A673 (cell line): ENCODE measurements at regions not wholly inside any gene's neighbourhood (a gene's known extent, or its start where the extent isn't known, plus 50 kb on each side); places are given as distances from the start of the nearest gene placed in this dataset.
A peak's percentile ranks its signal among the peaks of the same experiment; 100 is the strongest.

Source experiments
- BruUV-seq: library from RNA; stranded (reverse); fragments of 400-500 nt; replicated peaks from 2 replicates; lab custom pipeline; 2021; lab: Mats Ljungman, UMichigan
- CTCF ChIA-PET: fragments of 300-600 bp; sonication (Branson Sonifier 250); formaldehyde crosslinking; loops from one replicate; lab custom pipeline; 2022; ENCODE audit warnings: antibody characterized with exemption; lab: Charles Lee
- POLR2A ChIA-PET: fragments of 300-600 bp; sonication (Branson Sonifier 250); formaldehyde crosslinking; loops from one replicate; lab custom pipeline; 2022; ENCODE audit warnings: antibody characterized with exemption; ENCODE audit not compliant: low non-redundant PET; lab: Charles Lee
- DNase-seq: peaks from one replicate; pipeline ENCODE4 v3.0.0-alpha.2; 2015; ENCODE audit warnings: low spot score
- H3K27ac ChIP-seq: fragments of 200-600 bp; sonication (generic); 2 replicates; pipeline ENCODE4 v1.5.1; 2016; ENCODE audit warnings: mixed run types, low read depth, mild to moderate bottlenecking, mixed read lengths, antibody characterized with exemption, low read length; ENCODE audit not compliant: poor library complexity, severe bottlenecking
- H3K27me3 ChIP-seq: fragments of 200-600 bp; sonication (generic); replicated peaks from 2 replicates; pipeline ENCODE4 v1.6.1; 2017; ENCODE audit warnings: mixed run types, low read depth, mild to moderate bottlenecking, mixed read lengths, antibody characterized with exemption, low read length; ENCODE audit not compliant: insufficient read depth, poor library complexity
- H3K36me3 ChIP-seq: fragments of 200-600 bp; sonication (generic); 2 replicates; pipeline ENCODE4 v1.6.1; 2016; ENCODE audit warnings: mixed run types, mild to moderate bottlenecking, mixed read lengths, antibody characterized with exemption, low read length; ENCODE audit not compliant: insufficient read depth, poor library complexity, severe bottlenecking
- H3K4me1 ChIP-seq: fragments of 200-600 bp; sonication (generic); 2 replicates; pipeline ENCODE4 v1.6.1; 2017; ENCODE audit warnings: mixed run types, mild to moderate bottlenecking, mixed read lengths, antibody characterized with exemption, low read length; ENCODE audit not compliant: insufficient read depth, poor library complexity, severe bottlenecking
- H3K4me3 ChIP-seq: fragments of 200-600 bp; sonication (generic); 2 replicates; pipeline ENCODE4 v1.5.1; 2016; ENCODE audit warnings: low read depth, mixed run types, mild to moderate bottlenecking, mixed read lengths, low read length; ENCODE audit not compliant: poor library complexity, severe bottlenecking
- H3K9me3 ChIP-seq: fragments of 200-600 bp; sonication (generic); 2 replicates; pipeline ENCODE4 v1.6.1; 2016; ENCODE audit warnings: mixed run types, low read depth, mild to moderate bottlenecking, mixed read lengths, antibody characterized with exemption, low read length; ENCODE audit not compliant: poor library complexity, severe bottlenecking
- EZH2 ChIP-seq: fragments of 200-600 bp; sonication (generic); IDR thresholded peaks from 2 replicates; pipeline ENCODE4 v1.6.1; 2017; ENCODE audit warnings: borderline replicate concordance, low read depth, mild to moderate bottlenecking, mixed read lengths, antibody characterized with exemption, low read length; ENCODE audit not compliant: poor library complexity, severe bottlenecking
- intact Hi-C: fragments of 100-400 bp; cut with micrococcal nuclease; formaldehyde crosslinking; loops from one replicate; pipeline ENCODE4 v1.10.0; 2022; ENCODE audit not compliant: unreplicated experiment
- TF ChIP-seq, protein P1 (sequence below): fragments of 300-800, 200-600 bp; sonication (generic); conservative IDR thresholded peaks from 2 replicates; pipeline ENCODE4 v1.5.1; 2017; ENCODE audit warnings: low read depth, mild to moderate bottlenecking, antibody characterized with exemption, low read length, moderate library complexity, mixed read lengths

DNA sequence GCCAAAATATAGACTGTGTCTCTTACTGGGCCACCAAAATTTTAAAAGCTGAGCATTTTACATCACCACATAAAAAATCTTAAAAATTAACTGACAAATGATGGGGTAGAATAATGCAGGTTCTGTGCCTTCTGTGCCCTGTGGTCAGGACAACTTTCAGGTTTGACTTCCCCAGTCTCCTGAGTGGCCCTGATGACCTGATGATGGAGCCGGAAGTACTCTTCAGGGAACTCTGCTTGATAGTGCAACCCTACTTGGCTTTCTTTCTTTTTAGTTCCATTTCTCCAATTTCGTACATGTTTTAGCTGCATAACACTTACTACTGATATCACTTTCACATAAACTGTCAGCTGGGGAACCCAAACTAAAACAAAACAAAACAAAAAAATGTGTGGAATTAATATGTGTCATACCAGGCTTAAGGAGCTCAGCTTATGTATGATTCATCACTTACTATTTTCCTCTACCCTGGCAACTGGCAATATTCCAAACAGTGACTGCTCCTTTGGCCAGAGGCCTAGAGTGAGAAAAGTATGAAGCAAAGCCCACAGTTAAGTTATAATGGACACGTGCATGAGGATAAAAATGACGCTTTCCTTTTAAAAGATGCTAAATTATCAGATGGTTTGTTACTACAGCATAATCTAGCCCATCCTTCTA is 194.3 kb downstream of the BCHE start:
- H3K27me3 ChIP-seq = no peaks in the 10 kb centered on the region
- no peak for TF ChIP-seq EZH2
- TF ChIP-seq, protein P1, sequence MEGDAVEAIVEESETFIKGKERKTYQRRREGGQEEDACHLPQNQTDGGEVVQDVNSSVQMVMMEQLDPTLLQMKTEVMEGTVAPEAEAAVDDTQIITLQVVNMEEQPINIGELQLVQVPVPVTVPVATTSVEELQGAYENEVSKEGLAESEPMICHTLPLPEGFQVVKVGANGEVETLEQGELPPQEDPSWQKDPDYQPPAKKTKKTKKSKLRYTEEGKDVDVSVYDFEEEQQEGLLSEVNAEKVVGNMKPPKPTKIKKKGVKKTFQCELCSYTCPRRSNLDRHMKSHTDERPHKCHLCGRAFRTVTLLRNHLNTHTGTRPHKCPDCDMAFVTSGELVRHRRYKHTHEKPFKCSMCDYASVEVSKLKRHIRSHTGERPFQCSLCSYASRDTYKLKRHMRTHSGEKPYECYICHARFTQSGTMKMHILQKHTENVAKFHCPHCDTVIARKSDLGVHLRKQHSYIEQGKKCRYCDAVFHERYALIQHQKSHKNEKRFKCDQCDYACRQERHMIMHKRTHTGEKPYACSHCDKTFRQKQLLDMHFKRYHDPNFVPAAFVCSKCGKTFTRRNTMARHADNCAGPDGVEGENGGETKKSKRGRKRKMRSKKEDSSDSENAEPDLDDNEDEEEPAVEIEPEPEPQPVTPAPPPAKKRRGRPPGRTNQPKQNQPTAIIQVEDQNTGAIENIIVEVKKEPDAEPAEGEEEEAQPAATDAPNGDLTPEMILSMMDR = no peak
- no peaks in the 10 kb centered on the region for H3K36me3 ChIP-seq
- POLR2A ChIA-PET = no interaction called here
- no peak overlapping the region for H3K4me3 ChIP-seq
- CTCF ChIA-PET = no interaction called here
- DNase-seq = peak; percentile 84
- H3K27ac ChIP-seq = no peak overlapping the region
- no TSS peak for BruUV-seq
- intact Hi-C loops = no loop called here
- peaks cover 27% of the 10 kb centered on the region for H3K4me1 ChIP-seq
- no peaks in the 10 kb centered on the region for H3K9me3 ChIP-seq

DNA sequence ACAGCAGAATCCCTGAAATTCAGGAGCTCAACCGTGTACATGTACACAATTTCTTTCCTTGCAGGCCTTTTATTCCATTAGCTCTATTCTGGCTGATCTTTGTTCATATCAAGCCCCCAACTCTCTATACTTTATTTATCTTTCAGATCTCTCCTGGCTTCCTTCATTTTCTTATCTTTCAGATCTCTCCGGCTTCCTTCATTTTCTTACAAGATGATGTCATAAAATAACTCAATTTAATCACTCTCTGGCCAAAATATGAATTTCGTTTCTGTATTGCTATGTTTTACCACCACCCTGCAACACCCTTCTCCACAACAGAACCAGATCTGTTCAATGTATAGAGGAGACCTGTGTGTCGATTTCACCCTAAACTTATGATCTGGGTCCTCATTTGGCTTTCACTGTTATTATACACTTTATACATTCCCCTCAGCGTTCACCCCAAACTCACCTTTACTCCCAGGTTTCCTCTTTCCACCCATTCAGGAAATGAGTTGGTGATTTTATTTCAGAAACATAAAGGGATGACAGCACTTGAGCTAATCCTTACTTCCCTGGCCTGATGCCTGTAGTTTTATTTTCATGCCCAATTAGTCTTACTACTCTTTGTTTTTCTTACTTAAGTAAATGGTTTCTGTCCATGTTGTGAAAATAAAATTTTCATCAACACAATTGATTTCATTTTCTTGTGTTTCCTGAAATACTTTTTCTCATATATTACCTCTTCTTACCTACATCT is 195.5 kb downstream of the BCHE start:
- Histone ChIP-seq H3K27ac (no peak overlapping the region), H3K36me3 (no peaks in the 10 kb centered on the region), H3K4me3 (no peak overlapping the region), H3K9me3 (no peaks in the 10 kb centered on the region), H3K4me1 (peaks cover 27% of the 10 kb centered on the region), H3K27me3 (no peaks in the 10 kb centered on the region)
- BruUV-seq = no TSS peak
- POLR2A ChIA-PET = no interaction called here
- DNase-seq = peak; percentile 56
- CTCF ChIA-PET = no interaction called here
- intact Hi-C loops = no loop called here
- TF ChIP-seq, protein P1 = no peak
- no peak for TF ChIP-seq EZH2

DNA sequence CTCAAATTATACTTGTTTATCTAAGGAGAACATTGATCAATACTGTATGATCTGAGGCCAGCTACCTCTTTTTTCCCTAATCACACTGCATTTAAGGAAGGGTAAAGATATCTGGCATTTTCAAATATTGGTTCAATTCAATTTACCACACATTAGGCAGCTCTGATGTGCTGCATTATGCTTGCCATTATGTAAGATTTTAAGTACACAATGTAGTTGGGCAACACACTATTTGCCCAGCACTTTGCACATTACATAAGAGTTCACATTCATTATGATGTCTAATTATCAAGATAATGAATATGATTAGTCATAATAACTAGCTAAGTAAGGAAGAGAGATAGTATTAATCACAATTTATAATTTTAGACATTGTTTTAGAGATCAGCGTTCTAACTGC is 196.3 kb downstream of the BCHE start:
- no peak for DNase-seq
- Histone ChIP-seq H3K27ac (no peak overlapping the region), H3K36me3 (no peaks in the 10 kb centered on the region), H3K27me3 (no peaks in the 10 kb centered on the region), H3K4me1 (peaks cover 27% of the 10 kb centered on the region), H3K4me3 (no peak overlapping the region), H3K9me3 (no peaks in the 10 kb centered on the region)
- no TSS peak for BruUV-seq
- POLR2A ChIA-PET = no interaction called here
- CTCF ChIA-PET = interaction anchor here (1.1 kb wide), 1 partner anchor 12 kb away, joined by 4 read pairs; no protein-coding TSS in a partner anchor
- TF ChIP-seq, protein P1 = no peak
- no peak for TF ChIP-seq EZH2
- intact Hi-C loops = no loop called here
